ENCODE measurements at regions not wholly inside any gene's neighbourhood (a gene's known extent, or its start where the extent isn't known, plus 50 kb on each side); places are given as distances from the start of the nearest gene placed in this dataset.

DNA sequence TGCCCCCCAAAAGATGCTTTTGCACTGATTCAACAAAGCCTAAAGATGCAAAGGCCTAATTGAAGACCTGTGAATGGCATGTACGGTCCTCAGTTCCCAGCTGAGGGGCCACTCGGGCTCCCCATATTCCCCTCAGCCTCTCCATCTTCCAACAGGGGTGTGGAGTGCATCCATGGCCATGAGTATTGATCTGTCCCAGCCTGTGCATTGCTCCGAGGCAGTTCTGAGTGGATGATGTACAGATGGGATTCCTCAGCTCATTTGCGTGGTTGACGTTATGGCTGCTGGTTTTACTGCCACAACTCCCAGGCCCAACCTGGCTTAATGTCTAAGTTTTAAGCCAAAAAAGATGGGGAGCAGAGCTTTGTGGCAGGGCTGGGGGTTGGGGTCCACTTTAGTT, 162.7 kb upstream of the ZNF267 start:
- Histone ChIP-seq H3K27me3 (ENCODE audit: control insufficient read depth, insufficient read depth, low read length) (no peaks in the 10 kb centered on the region), H3K9me3 (ENCODE audit: control insufficient read depth, insufficient read depth, low read length) (no peaks in the 10 kb centered on the region; the same call in 1 of the 2 replicates), H3K27ac (ENCODE audit: low read depth, low read length) (no peak overlapping the region), H3K4me3 (ENCODE audit: low read depth, low read length) (no peak overlapping the region)
- POLR2A ChIA-PET, result no interaction called here
- TF ChIP-seq, protein P1, sequence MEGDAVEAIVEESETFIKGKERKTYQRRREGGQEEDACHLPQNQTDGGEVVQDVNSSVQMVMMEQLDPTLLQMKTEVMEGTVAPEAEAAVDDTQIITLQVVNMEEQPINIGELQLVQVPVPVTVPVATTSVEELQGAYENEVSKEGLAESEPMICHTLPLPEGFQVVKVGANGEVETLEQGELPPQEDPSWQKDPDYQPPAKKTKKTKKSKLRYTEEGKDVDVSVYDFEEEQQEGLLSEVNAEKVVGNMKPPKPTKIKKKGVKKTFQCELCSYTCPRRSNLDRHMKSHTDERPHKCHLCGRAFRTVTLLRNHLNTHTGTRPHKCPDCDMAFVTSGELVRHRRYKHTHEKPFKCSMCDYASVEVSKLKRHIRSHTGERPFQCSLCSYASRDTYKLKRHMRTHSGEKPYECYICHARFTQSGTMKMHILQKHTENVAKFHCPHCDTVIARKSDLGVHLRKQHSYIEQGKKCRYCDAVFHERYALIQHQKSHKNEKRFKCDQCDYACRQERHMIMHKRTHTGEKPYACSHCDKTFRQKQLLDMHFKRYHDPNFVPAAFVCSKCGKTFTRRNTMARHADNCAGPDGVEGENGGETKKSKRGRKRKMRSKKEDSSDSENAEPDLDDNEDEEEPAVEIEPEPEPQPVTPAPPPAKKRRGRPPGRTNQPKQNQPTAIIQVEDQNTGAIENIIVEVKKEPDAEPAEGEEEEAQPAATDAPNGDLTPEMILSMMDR (IDR thresholded peaks at IDR 0.05; ENCODE audit: low read depth, low read length), result no peak
- no peak for DNase-seq (ENCODE audit: low read depth, low spot score)
- CTCF ChIA-PET, result interaction anchor here (1.0 to 1.3 kb wide), 2 partner anchors 15 to 157 kb away, joined by 3 to 4 read pairs; no protein-coding TSS in a partner anchor

DNA sequence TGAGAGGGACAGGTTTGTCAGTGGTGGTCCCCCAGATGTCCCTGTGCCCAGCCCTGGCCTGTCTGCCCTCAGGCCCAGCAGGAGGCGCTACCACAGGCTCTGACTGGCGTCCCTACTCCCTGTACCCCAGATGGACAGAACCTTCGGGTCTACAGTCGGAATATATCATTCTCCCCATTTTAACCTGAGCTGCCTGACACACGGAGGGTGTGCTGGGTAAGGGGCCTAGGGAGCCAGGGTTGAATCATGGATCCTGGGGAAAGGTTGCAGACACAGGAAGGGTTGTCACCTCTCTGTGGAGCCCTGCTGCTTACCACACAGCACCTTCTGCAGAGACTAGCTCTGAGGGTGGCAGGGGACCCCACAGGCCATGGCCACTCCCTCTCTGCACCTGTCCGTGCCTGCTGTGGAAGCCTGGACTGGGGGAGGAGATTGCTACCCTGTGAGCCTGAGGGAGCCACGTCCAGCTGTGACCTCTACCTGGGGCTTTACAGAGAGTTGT, 162.2 kb upstream of the ZNF267 start:
- ChIA-PET CTCF (interaction anchor here (0.6 to 1.3 kb wide), 2 partner anchors 15 to 268 kb away, joined by 4 to 7 read pairs; no protein-coding TSS in a partner anchor), POLR2A (no interaction called here)
- Histone ChIP-seq H3K27ac (ENCODE audit: low read depth, low read length) (no peak overlapping the region), H3K4me3 (ENCODE audit: low read depth, low read length) (no peak overlapping the region), H3K9me3 (ENCODE audit: control insufficient read depth, insufficient read depth, low read length) (peaks cover 2% of the 10 kb centered on the region), H3K27me3 (ENCODE audit: control insufficient read depth, insufficient read depth, low read length) (no peaks in the 10 kb centered on the region)
- TF ChIP-seq, protein P1 (IDR thresholded peaks at IDR 0.05; ENCODE audit: low read depth, low read length), result no peak
- DNase-seq (ENCODE audit: low read depth, low spot score), result no peak

DNA sequence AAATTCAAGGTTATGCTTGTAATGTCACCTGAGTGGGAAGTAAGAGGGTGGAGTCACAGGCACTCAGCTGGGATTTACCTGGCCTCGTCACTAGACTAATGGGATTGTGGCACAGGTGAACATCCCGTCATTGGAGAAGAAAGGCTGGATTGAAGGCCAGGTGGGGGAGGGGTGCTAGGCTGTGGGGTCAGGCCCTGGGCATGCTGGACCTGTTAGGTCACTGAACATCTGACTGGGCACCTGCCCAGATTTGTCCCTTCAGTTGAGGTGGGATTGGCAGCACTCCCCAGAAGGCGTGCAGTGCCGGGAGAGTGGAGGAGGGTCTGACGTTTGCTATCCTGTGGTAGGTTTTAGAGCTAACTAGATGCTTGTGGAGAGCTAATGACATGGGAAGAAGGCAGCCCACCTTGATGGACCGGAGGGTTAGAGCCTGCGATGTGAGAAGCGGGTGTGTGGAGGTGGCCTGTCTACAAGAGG, 161.5 kb upstream of the ZNF267 start:
- H3K27ac ChIP-seq (ENCODE audit: low read depth, low read length), result no peak overlapping the region
- ChIA-PET CTCF (interaction anchor here (0.6 to 1.6 kb wide), 4 partner anchors 9 to 570 kb away, joined by 3 to 4 read pairs (median 3); no protein-coding TSS in a partner anchor), POLR2A (no interaction called here)
- no peak overlapping the region for H3K4me3 ChIP-seq (ENCODE audit: low read depth, low read length)
- H3K27me3 ChIP-seq (ENCODE audit: control insufficient read depth, insufficient read depth, low read length), result no peaks in the 10 kb centered on the region
- peaks cover 2% of the 10 kb centered on the region for H3K9me3 ChIP-seq (ENCODE audit: control insufficient read depth, insufficient read depth, low read length)
- TF ChIP-seq, protein P1 (IDR thresholded peaks at IDR 0.05; ENCODE audit: low read depth, low read length), result no peak
- DNase-seq (ENCODE audit: low read depth, low spot score), result no peak

DNA sequence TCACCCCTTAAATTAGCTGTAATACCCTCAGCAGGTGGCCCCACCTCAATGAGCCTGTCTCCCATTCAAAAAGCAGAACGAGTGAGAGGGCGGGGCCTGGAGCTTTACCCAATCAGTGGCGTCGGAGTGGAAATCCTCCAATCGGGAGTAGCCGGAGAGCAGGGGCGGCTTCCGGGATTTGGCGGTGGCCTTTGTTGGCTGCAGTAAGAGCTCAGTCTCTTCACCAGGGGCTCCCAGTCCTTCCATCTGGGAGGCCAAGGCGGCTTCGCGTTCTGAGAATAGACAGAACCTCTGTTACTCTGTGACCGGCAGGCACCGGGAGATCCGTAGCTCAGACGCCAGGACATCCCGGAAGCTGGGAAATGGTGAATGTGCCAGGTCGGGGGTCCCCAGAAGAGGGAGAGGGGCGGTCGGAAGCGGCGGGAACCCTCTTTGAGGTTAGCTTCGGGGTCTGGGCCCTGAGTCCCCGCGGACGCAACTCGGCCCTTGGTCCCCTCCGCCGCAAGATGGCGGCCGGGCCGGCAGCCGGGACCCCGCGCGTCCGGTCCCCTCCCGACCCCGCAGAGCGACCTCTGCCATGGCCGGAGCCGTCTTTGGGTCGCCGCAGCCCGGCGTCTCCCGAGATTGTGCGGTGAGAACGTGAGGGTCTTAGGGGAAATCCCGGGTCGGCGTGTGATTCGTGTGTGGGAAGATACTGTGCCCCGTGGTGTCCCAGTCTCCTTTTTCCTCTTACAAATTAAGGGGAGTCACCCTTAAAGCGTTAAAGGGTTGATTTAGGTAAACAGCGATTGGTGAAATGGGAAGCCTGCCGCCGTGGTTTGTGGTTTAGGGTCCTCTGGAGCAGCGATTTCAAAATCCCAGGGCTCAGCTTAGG, 160.3 kb upstream of the ZNF267 start:
- POLR2A ChIA-PET, result interaction anchor here (0.6 to 2.2 kb wide), 8 partner anchors 11 to 296 kb away, joined by 3 to 9 read pairs (median 4); partner anchors contain the start of genes ARMC5, RUSF1 and ZNF267
- Histone ChIP-seq H3K9me3 (ENCODE audit: control insufficient read depth, insufficient read depth, low read length) (peaks cover 2% of the 10 kb centered on the region), H3K4me3 (ENCODE audit: low read depth, low read length) (peak overlapping the region; percentile 94), H3K27me3 (ENCODE audit: control insufficient read depth, insufficient read depth, low read length) (no peaks in the 10 kb centered on the region), H3K27ac (ENCODE audit: low read depth, low read length) (peak overlapping the region; percentile 98)
- CTCF ChIA-PET, result interaction anchor here (0.8 to 1.6 kb wide), 7 partner anchors 8 to 572 kb away, joined by 3 to 7 read pairs (median 3); no protein-coding TSS in a partner anchor
- DNase-seq (ENCODE audit: low read depth, low spot score), result peak; percentile 78
- TF ChIP-seq, protein P1 (IDR thresholded peaks at IDR 0.05; ENCODE audit: low read depth, low read length), result no peak

Data from AG04450 (cell line).